Endothelial cell (in vitro differentiated cells): ENCODE measurements at regions not wholly inside any gene's neighbourhood (a gene's known extent, or its start where the extent isn't known, plus 50 kb on each side); places are given as distances from the start of the nearest gene placed in this dataset.

ENCODE experiments used
- DNase-seq: peaks from one replicate; pipeline ENCODE4 v3.0.0; 2021; ENCODE audit warnings: low spot score
- H3K27ac Mint-ChIP-seq: one replicate; pipeline ENCODE4 v1.8.0; 2021; ENCODE audit warnings: mixed read lengths, inconsistent platforms; ENCODE audit not compliant: unreplicated experiment
- H3K27me3 Mint-ChIP-seq: one replicate; pipeline ENCODE4 v1.8.0; 2021; ENCODE audit warnings: mild to moderate bottlenecking, moderate library complexity, mixed read lengths, inconsistent platforms; ENCODE audit not compliant: unreplicated experiment
- H3K36me3 Mint-ChIP-seq: one replicate; pipeline ENCODE4 v1.8.0; 2021; ENCODE audit warnings: mild to moderate bottlenecking, low read depth, mixed read lengths, inconsistent platforms; ENCODE audit not compliant: unreplicated experiment
- H3K4me1 Mint-ChIP-seq: one replicate; pipeline ENCODE4 v1.8.0; 2021; ENCODE audit warnings: mild to moderate bottlenecking, mixed read lengths, inconsistent platforms; ENCODE audit not compliant: unreplicated experiment
- H3K4me3 Mint-ChIP-seq: one replicate; pipeline ENCODE4 v1.8.0; 2021; ENCODE audit warnings: mild to moderate bottlenecking, mixed read lengths, inconsistent platforms; ENCODE audit not compliant: unreplicated experiment
- H3K9me3 Mint-ChIP-seq: one replicate; pipeline ENCODE4 v1.8.0; 2021; ENCODE audit warnings: mixed read lengths, inconsistent platforms; ENCODE audit not compliant: unreplicated experiment
- TF ChIP-seq, protein P1 (sequence below): fragments of 200-600 bp; sonication (generic); IDR thresholded peaks from one replicate; pipeline ENCODE4 v1.5.0; 2021; ENCODE audit warnings: antibody characterized with exemption; ENCODE audit not compliant: unreplicated experiment

DNA sequence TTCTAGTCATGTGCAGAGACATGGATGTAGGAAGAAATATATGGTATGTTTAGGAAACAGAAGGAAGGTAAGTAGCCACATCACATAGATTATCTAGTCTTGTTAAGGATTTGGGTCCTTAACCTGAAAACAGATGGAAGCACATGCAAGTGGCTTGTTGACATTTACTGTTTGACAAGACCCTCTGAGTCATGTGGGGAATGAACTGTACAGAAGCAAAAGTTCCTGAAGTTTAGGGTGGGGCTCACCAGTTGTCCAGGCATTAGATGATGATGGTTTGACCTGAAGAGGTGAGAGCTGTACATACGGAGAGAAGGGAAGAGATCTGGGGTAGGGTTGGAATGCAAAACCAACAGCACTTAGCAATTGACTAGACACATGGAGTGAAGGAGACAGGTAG is 281.1 kb upstream of the GRIP1 start:
- no peaks in the 10 kb centered on the region for H3K9me3 Mint-ChIP-seq
- no peak for DNase-seq
- H3K27ac Mint-ChIP-seq = no peak overlapping the region
- no peaks in the 10 kb centered on the region for H3K36me3 Mint-ChIP-seq
- H3K4me1 Mint-ChIP-seq = peaks cover 4% of the 10 kb centered on the region
- no peak overlapping the region for H3K4me3 Mint-ChIP-seq
- no peaks in the 10 kb centered on the region for H3K27me3 Mint-ChIP-seq
- TF ChIP-seq, protein P1, sequence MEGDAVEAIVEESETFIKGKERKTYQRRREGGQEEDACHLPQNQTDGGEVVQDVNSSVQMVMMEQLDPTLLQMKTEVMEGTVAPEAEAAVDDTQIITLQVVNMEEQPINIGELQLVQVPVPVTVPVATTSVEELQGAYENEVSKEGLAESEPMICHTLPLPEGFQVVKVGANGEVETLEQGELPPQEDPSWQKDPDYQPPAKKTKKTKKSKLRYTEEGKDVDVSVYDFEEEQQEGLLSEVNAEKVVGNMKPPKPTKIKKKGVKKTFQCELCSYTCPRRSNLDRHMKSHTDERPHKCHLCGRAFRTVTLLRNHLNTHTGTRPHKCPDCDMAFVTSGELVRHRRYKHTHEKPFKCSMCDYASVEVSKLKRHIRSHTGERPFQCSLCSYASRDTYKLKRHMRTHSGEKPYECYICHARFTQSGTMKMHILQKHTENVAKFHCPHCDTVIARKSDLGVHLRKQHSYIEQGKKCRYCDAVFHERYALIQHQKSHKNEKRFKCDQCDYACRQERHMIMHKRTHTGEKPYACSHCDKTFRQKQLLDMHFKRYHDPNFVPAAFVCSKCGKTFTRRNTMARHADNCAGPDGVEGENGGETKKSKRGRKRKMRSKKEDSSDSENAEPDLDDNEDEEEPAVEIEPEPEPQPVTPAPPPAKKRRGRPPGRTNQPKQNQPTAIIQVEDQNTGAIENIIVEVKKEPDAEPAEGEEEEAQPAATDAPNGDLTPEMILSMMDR = no peak

DNA sequence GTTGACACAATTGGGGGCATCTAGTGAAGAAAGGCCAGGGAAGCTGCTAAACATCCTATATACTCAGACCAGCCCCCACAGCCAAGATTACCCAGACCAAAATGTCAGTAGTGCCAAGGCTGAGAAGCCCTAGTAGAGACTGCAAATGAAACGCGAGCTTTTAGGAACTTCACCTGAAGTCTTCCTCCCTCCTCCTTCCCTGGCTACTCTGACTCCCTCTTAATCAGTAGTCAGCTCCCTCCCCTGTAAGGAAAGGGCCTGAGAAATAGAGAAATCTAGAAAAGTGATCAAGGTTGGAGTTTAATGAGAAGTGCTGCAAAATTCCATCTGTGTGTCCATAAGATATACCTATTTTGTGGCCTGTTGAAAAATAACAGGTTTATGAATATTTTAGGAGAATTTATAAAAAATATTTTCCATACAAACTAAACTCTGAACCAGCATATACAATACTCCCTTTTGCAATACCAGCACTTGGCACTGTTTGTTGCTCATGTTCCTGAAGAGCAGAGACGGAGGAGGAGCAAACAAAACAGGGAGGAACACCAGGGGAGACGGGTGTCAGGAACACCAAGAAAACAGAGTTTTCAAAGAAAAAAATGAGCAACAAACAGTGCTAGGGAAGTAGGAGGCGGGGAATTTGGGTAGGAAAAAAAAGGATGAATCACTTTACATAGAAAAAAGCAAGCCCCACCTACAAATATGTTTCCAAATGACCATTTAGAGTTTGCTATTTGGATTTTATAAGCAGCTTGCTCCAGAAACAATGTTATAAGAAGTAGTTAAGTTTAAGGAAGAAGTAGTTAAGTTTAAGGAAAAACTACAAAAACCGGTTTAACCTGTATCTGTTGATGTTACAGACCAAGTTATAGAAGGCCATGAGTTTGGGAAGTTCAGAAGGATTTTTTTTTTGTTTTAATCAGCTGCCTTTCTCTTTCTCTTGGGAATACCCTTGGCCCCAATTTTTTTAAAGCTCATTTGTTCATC is 282.1 kb upstream of the GRIP1 start:
- no peak overlapping the region for H3K27ac Mint-ChIP-seq
- H3K9me3 Mint-ChIP-seq = no peaks in the 10 kb centered on the region
- no peak for DNase-seq
- H3K36me3 Mint-ChIP-seq = no peaks in the 10 kb centered on the region
- no peak overlapping the region for H3K4me3 Mint-ChIP-seq
- TF ChIP-seq, protein P1 = no peak
- H3K27me3 Mint-ChIP-seq = no peaks in the 10 kb centered on the region
- peaks cover 4% of the 10 kb centered on the region for H3K4me1 Mint-ChIP-seq

DNA sequence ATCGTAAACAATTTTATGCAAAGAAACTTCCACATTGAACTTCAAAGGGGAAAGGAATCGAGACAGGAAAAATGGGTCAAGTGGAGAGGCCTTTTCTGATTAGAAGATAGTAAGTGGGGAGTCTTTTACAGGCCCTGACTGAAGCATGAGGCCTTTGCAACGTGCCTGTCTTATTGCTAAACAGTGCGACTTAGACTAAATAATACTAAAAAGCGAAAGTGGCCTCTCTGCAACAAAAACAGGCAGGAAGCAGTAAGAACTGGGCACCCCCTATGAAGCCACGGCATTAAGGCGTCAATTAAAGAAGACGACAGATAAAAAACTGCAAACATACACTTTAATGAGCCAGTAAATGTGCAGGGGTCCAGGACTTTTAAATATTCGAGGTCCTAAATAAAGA is 283.4 kb upstream of the GRIP1 start:
- no peak for DNase-seq
- Mint-ChIP-seq H3K27ac (no peak overlapping the region), H3K4me1 (peaks cover 4% of the 10 kb centered on the region), H3K27me3 (no peaks in the 10 kb centered on the region), H3K36me3 (no peaks in the 10 kb centered on the region), H3K4me3 (no peak overlapping the region), H3K9me3 (no peaks in the 10 kb centered on the region)
- TF ChIP-seq, protein P1 = no peak

DNA sequence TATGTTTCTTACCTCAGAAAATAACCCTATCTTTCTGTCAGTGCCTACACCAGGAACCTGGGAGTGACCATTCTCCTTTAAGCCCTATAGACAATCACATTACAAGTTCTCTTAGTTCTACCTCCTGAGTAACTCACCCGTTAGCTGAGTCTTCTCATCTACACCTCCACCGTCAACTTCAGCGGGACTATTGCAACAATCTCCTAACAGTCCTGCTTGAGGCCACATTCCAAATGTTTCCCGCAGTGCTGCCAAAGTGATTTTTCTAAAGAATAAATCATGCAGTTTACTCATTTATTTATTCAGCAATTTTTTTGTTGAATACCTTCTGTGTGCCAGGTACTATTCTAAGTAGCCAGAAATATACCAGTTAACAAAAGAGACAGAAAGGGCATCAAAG is 285.0 kb upstream of the GRIP1 start:
- Mint-ChIP-seq H3K27me3 (no peaks in the 10 kb centered on the region), H3K27ac (no peak overlapping the region), H3K4me1 (peaks cover 4% of the 10 kb centered on the region), H3K4me3 (no peak overlapping the region), H3K9me3 (no peaks in the 10 kb centered on the region), H3K36me3 (no peaks in the 10 kb centered on the region)
- DNase-seq = no peak
- TF ChIP-seq, protein P1 = no peak

DNA sequence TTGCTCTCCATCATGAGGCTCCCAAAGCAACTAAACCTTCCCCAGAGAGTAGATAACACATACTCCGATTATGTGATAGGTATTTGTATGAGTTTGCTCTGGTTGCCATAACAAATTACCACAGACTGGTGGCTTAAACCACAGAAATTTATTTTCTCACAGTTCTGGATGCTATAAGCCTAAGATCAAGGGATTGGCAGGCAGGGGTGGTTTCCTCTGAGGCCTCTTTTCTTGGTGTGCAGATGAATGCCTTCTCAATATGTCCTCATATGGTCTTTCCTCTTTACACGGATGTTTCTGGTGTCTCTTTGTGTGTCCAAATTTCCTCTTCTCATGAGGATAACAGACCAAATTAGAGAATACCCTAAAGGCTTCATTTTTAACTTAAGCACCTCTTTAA is 285.8 kb upstream of the GRIP1 start:
- DNase-seq = no peak
- H3K4me3 Mint-ChIP-seq = no peak overlapping the region
- no peaks in the 10 kb centered on the region for H3K36me3 Mint-ChIP-seq

More for the DNA sequence above, 285.8 kb upstream of the GRIP1 start:
- no peak overlapping the region for H3K27ac Mint-ChIP-seq
- H3K27me3 Mint-ChIP-seq = no peaks in the 10 kb centered on the region
- peaks cover 4% of the 10 kb centered on the region for H3K4me1 Mint-ChIP-seq
- TF ChIP-seq, protein P1 = no peak
- H3K9me3 Mint-ChIP-seq = no peaks in the 10 kb centered on the region
